ENCODE measurements at regions not wholly inside any gene's neighbourhood (a gene's known extent, or its start where the extent isn't known, plus 50 kb on each side); places are given as distances from the start of the nearest gene placed in this dataset.

DNA sequence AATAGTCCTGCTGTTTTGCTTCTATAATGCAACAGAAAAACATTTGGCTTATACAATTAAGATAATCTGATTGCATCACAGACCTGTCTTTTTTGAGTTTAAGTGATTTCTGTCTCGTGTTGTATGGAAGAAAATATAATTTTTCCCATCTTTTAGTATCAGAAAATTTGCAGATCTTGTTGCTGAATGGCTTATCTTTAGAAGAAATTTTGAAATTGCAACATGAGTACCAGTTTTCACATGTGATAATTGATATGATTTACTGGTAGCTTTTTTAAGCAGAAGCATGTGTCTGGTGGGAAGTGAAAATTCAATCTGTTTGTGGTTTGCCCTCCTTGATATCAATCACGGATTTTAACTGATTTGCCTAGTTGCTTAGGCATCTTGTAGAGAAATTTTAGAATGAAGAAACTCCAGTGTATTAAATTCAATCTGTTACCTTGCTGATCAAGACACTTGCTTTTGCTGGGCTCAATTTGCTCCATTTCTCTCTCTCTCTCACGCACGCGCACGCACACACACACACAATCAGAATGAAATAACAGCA lies 89.8 kb upstream of the MYCBP2 start:
- POLR2A ChIA-PET = no interaction called here
- CTCF ChIA-PET = no interaction called here
- H3K4me1 ChIP-seq (ENCODE audit: control insufficient read depth in 1 of 2, insufficient read depth in 2 of 2, low read length in 2 of 2) = no peaks in the 10 kb centered on the region
- RAD21 ChIA-PET (ENCODE audit: low non-redundant PET in 1 of 2, low total read pairs in 2 of 2, uncharacterized antibody in 2 of 2, unreplicated experiment in 2 of 2) = no interaction called here
- no peaks in the 10 kb centered on the region for H3K79me2 ChIP-seq (ENCODE audit: insufficient read depth, low read length)
- no peak overlapping the region for H3K27ac ChIP-seq (ENCODE audit: low read depth, low read length)
- H3K36me3 ChIP-seq (ENCODE audit: control insufficient read depth in 1 of 2, insufficient read depth in 2 of 2, low read length in 2 of 2) = no peaks in the 10 kb centered on the region
- H3K9me2 ChIP-seq (ENCODE audit: insufficient read depth) = no peaks in the 10 kb centered on the region
- DNase-seq (ENCODE audit: low read depth, low spot score) = no peak
- no peak for ATAC-seq
- H3K27me3 ChIP-seq (ENCODE audit: insufficient read depth, low read length) = no peaks in the 10 kb centered on the region
- TF ChIP-seq CBX3 (IDR thresholded peaks at IDR 0.05; ENCODE audit: low read depth) (no peak), FOSL1 (IDR thresholded peaks at IDR 0.05; ENCODE audit: low read depth) (no peak), YY1 (IDR thresholded peaks at IDR 0.05; ENCODE audit: extremely low read depth, insufficient replicate concordance, low read depth, low read length) (no peak), POLR2AphosphoS5 (IDR thresholded peaks at IDR 0.05; ENCODE audit: low read depth, low read length) (no peak), RAD21 (IDR thresholded peaks at IDR 0.05; ENCODE audit: low read depth) (no peak), SIN3A (IDR thresholded peaks at IDR 0.05; ENCODE audit: low read depth) (no peak), SP1 (IDR thresholded peaks at IDR 0.05; ENCODE audit: low read depth) (no peak)
- TF ChIP-seq, protein P1, sequence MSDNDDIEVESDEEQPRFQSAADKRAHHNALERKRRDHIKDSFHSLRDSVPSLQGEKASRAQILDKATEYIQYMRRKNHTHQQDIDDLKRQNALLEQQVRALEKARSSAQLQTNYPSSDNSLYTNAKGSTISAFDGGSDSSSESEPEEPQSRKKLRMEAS (IDR thresholded peaks at IDR 0.05) = no peak
- TF ChIP-seq, protein P2, sequence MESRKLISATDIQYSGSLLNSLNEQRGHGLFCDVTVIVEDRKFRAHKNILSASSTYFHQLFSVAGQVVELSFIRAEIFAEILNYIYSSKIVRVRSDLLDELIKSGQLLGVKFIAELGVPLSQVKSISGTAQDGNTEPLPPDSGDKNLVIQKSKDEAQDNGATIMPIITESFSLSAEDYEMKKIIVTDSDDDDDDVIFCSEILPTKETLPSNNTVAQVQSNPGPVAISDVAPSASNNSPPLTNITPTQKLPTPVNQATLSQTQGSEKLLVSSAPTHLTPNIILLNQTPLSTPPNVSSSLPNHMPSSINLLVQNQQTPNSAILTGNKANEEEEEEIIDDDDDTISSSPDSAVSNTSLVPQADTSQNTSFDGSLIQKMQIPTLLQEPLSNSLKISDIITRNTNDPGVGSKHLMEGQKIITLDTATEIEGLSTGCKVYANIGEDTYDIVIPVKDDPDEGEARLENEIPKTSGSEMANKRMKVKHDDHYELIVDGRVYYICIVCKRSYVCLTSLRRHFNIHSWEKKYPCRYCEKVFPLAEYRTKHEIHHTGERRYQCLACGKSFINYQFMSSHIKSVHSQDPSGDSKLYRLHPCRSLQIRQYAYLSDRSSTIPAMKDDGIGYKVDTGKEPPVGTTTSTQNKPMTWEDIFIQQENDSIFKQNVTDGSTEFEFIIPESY (IDR thresholded peaks at IDR 0.05; ENCODE audit: extremely low read depth, insufficient replicate concordance, low read length) = no peak
- no peaks in the 10 kb centered on the region for H3K9me3 ChIP-seq (ENCODE audit: control insufficient read depth in 1 of 2, insufficient read depth in 1 of 2, low read depth in 1 of 2, low read length in 2 of 2)
- intact Hi-C loops (cut with micrococcal nuclease) = no loop called here
- H3K9ac ChIP-seq (ENCODE audit: low read length) = no peak overlapping the region
- no peaks in the 10 kb centered on the region for H4K20me1 ChIP-seq (ENCODE audit: insufficient read depth)
- no TSS peak for BruUV-seq (replicated peaks)
- no peak overlapping the region for H2AFZ ChIP-seq (ENCODE audit: low read depth, low read length, poor library complexity, severe bottlenecking)
- H3K4me2 ChIP-seq (ENCODE audit: low read length) = no peak overlapping the region
- H3K4me3 ChIP-seq (replicated peaks in 1 of 2; ENCODE audit: low read depth in 1 of 2, low read length in 2 of 2) = no peak overlapping the region
